CD4-positive, CD25-positive, alpha-beta regulatory T cell (primary cell): ENCODE measurements at regions not wholly inside any gene's neighbourhood (a gene's known extent, or its start where the extent isn't known, plus 50 kb on each side); places are given as distances from the start of the nearest gene placed in this dataset.

Experiments
- ATAC-seq, 2 donors: fragments of 150-1000 bp; cut with Tn5 transposase; one replicate each; pipeline ENCODE4 v1.10.0; 2021; ENCODE audit warnings: low read depth in 2 of 2, moderate number of reproducible peaks in 2 of 2, moderate library complexity in 1 of 2
- DNase-seq, 3 donors: peaks; one replicate each; pipeline versions ENCODE4 v3.0.0 to v3.0.0-alpha.2; 2012 to 2022; ENCODE audit warnings: mixed read lengths in 1 of 3
- H3K27ac ChIP-seq: one replicate; pipeline ENCODE4 v1.7.0; 2013; ENCODE audit warnings: mild to moderate bottlenecking, low read length; ENCODE audit not compliant: insufficient read depth, poor library complexity, severe bottlenecking
- H3K27me3 ChIP-seq: one replicate; pipeline ENCODE4 v1.7.0; 2013; ENCODE audit warnings: low read length; ENCODE audit not compliant: control insufficient read depth, insufficient read depth
- H3K36me3 ChIP-seq: one replicate; pipeline ENCODE4 v1.7.0; 2013; ENCODE audit warnings: mild to moderate bottlenecking, low read length, moderate library complexity; ENCODE audit not compliant: control insufficient read depth, insufficient read depth
- H3K4me1 ChIP-seq: 2 replicates; pipeline ENCODE4 v1.7.0; 2013; ENCODE audit warnings: mild to moderate bottlenecking, low read length; ENCODE audit not compliant: insufficient read depth, control insufficient read depth, poor library complexity, severe bottlenecking
- H3K4me3 ChIP-seq: one replicate; pipeline ENCODE4 v1.7.0; 2013; ENCODE audit warnings: low read depth, mild to moderate bottlenecking, low read length, moderate library complexity
- H3K9me3 ChIP-seq, 2 experiments: 1 replicate in 1 of 2; 2 replicates in 1 of 2; pipeline ENCODE4 v1.7.0; 2013; ENCODE audit warnings: low read length in 2 of 2, mild to moderate bottlenecking in 1 of 2, moderate library complexity in 1 of 2; ENCODE audit not compliant: control insufficient read depth in 2 of 2
- H3K27ac Mint-ChIP-seq, 3 donors: one replicate each; pipeline ENCODE4 v1.8.0; 2020 to 2022; ENCODE audit warnings: mild to moderate bottlenecking in 3 of 3, mixed read lengths in 3 of 3, moderate library complexity in 2 of 3
- H3K27me3 Mint-ChIP-seq: one replicate; pipeline ENCODE4 v1.8.0; 2022; ENCODE audit warnings: mild to moderate bottlenecking, mixed read lengths
- H3K36me3 Mint-ChIP-seq: one replicate; pipeline ENCODE4 v1.8.0; 2020; ENCODE audit warnings: mixed read lengths
- H3K4me1 Mint-ChIP-seq, 4 donors: one replicate each; pipeline ENCODE4 v1.8.0; 2020 to 2022; ENCODE audit warnings: mixed read lengths in 4 of 4, mild to moderate bottlenecking in 1 of 4
- H3K4me3 Mint-ChIP-seq, 4 donors: one replicate each; pipeline ENCODE4 v1.8.0; 2020 to 2022; ENCODE audit warnings: mild to moderate bottlenecking in 4 of 4, mixed read lengths in 4 of 4, moderate library complexity in 3 of 4
- H3K9me3 Mint-ChIP-seq, 7 donors: one replicate each; pipeline ENCODE4 v1.8.0; 2020 to 2022; ENCODE audit warnings: mixed read lengths in 7 of 7, mild to moderate bottlenecking in 3 of 7, moderate library complexity in 2 of 7

GRCh38 chr1:82221721-82222120 is 421.0 kb downstream of the ADGRL2 start:
- no peak overlapping the region for H3K4me3 ChIP-seq
- Mint-ChIP-seq H3K4me3 (no peak overlapping the region), H3K27ac (no peak overlapping the region), H3K36me3 (no peaks in the 10 kb centered on the region), H3K4me1 (no peaks in the 10 kb centered on the region), H3K9me3 (peaks cover 0 to 14% (median 6%) of the 10 kb centered on the region in 7 donors), H3K27me3 (no peaks in the 10 kb centered on the region)
- ATAC-seq (no peak), DNase-seq (no peak)
- H3K27ac ChIP-seq: no peak overlapping the region
- H3K4me1 ChIP-seq: no peaks in the 10 kb centered on the region
- H3K27me3 ChIP-seq: no peaks in the 10 kb centered on the region
- no peaks in the 10 kb centered on the region for H3K36me3 ChIP-seq
- no peaks in the 10 kb centered on the region for H3K9me3 ChIP-seq

- Mint-ChIP-seq H3K27ac (no peak overlapping the region), H3K9me3 (peaks cover 0 to 15% (median 7%) of the 10 kb centered on the region in 7 donors), H3K36me3 (no peaks in the 10 kb centered on the region), H3K27me3 (no peaks in the 10 kb centered on the region), H3K4me3 (no peak overlapping the region), H3K4me1 (no peaks in the 10 kb centered on the region)
- Histone ChIP-seq H3K4me1 (no peaks in the 10 kb centered on the region), H3K9me3 (no peaks in the 10 kb centered on the region), H3K4me3 (no peak overlapping the region), H3K27me3 (no peaks in the 10 kb centered on the region), H3K27ac (no peak overlapping the region), H3K36me3 (no peaks in the 10 kb centered on the region)
- no peak for ATAC-seq
- no peak for DNase-seq
Measured at GRCh38 chr1:82220754-82221153, 420.0 kb downstream of the ADGRL2 start.

- Histone ChIP-seq H3K27ac (no peak overlapping the region), H3K36me3 (no peaks in the 10 kb centered on the region), H3K9me3 (no peaks in the 10 kb centered on the region), H3K27me3 (no peaks in the 10 kb centered on the region), H3K4me3 (no peak overlapping the region), H3K4me1 (no peaks in the 10 kb centered on the region)
- no peaks in the 10 kb centered on the region for H3K27me3 Mint-ChIP-seq
- H3K4me3 Mint-ChIP-seq: no peak overlapping the region
- no peaks in the 10 kb centered on the region for H3K4me1 Mint-ChIP-seq
- peaks cover 0 to 17% (median 7%) of the 10 kb centered on the region in 7 donors for H3K9me3 Mint-ChIP-seq
- no peak for ATAC-seq
- no peak for DNase-seq
- no peaks in the 10 kb centered on the region for H3K36me3 Mint-ChIP-seq
- no peak overlapping the region for H3K27ac Mint-ChIP-seq
Measured at GRCh38 chr1:82219841-82220240, 419.1 kb downstream of the ADGRL2 start.

- no peak overlapping the region for H3K27ac Mint-ChIP-seq
- no peak overlapping the region for H3K4me3 Mint-ChIP-seq
- no peak overlapping the region for H3K4me3 ChIP-seq
- no peaks in the 10 kb centered on the region for H3K4me1 Mint-ChIP-seq
- no peaks in the 10 kb centered on the region for H3K36me3 Mint-ChIP-seq
- no peak overlapping the region for H3K27ac ChIP-seq
- no peak for DNase-seq
- no peaks in the 10 kb centered on the region for H3K4me1 ChIP-seq
- peaks cover 0 to 17% (median 7%) of the 10 kb centered on the region in 7 donors for H3K9me3 Mint-ChIP-seq
- H3K27me3 Mint-ChIP-seq: no peaks in the 10 kb centered on the region
- H3K27me3 ChIP-seq: no peaks in the 10 kb centered on the region
- no peak for ATAC-seq
- no peaks in the 10 kb centered on the region for H3K36me3 ChIP-seq
- H3K9me3 ChIP-seq: no peaks in the 10 kb centered on the region
Measured at GRCh38 chr1:82218846-82219245, 418.1 kb downstream of the ADGRL2 start.

- Histone ChIP-seq H3K4me3 (no peak overlapping the region), H3K27ac (no peak overlapping the region), H3K36me3 (no peaks in the 10 kb centered on the region), H3K27me3 (no peaks in the 10 kb centered on the region), H3K4me1 (no peaks in the 10 kb centered on the region), H3K9me3 (no peaks in the 10 kb centered on the region)
- no peaks in the 10 kb centered on the region for H3K4me1 Mint-ChIP-seq
- no peaks in the 10 kb centered on the region for H3K27me3 Mint-ChIP-seq
- DNase-seq (no peak), ATAC-seq (no peak)
- H3K36me3 Mint-ChIP-seq: no peaks in the 10 kb centered on the region
- no peak overlapping the region for H3K27ac Mint-ChIP-seq
- peaks cover 0 to 15% (median 5%) of the 10 kb centered on the region in 7 donors for H3K9me3 Mint-ChIP-seq
- no peak overlapping the region for H3K4me3 Mint-ChIP-seq
Measured at GRCh38 chr1:82215853-82216175, 415.1 kb downstream of the ADGRL2 start.

- Histone ChIP-seq H3K27ac (no peak overlapping the region), H3K9me3 (no peaks in the 10 kb centered on the region), H3K27me3 (no peaks in the 10 kb centered on the region), H3K36me3 (no peaks in the 10 kb centered on the region), H3K4me1 (no peaks in the 10 kb centered on the region), H3K4me3 (no peak overlapping the region)
- Mint-ChIP-seq H3K27me3 (no peaks in the 10 kb centered on the region), H3K4me1 (no peaks in the 10 kb centered on the region), H3K4me3 (no peak overlapping the region), H3K27ac (no peak overlapping the region), H3K36me3 (no peaks in the 10 kb centered on the region), H3K9me3 (peaks cover 0 to 12% (median 1%) of the 10 kb centered on the region in 7 donors)
- no peak for ATAC-seq
- no peak for DNase-seq
Measured at GRCh38 chr1:82215056-82215852, 414.5 kb downstream of the ADGRL2 start.

GRCh38 chr1:82214606-82215005 is 413.9 kb downstream of the ADGRL2 start:
- no peaks in the 10 kb centered on the region for H3K27me3 ChIP-seq
- no peaks in the 10 kb centered on the region for H3K36me3 ChIP-seq
- DNase-seq: no peak
- Mint-ChIP-seq H3K9me3 (peaks cover 0 to 10% (median 0%) of the 10 kb centered on the region in 7 donors), H3K4me3 (no peak overlapping the region), H3K27ac (no peak overlapping the region), H3K4me1 (no peaks in the 10 kb centered on the region), H3K36me3 (no peaks in the 10 kb centered on the region), H3K27me3 (no peaks in the 10 kb centered on the region)
- H3K9me3 ChIP-seq: no peaks in the 10 kb centered on the region
- H3K4me3 ChIP-seq: no peak overlapping the region
- no peaks in the 10 kb centered on the region for H3K4me1 ChIP-seq
- H3K27ac ChIP-seq: no peak overlapping the region
- no peak for ATAC-seq

- no peaks in the 10 kb centered on the region for H3K27me3 Mint-ChIP-seq
- no peaks in the 10 kb centered on the region for H3K4me1 Mint-ChIP-seq
- no peak for DNase-seq
- H3K36me3 ChIP-seq: no peaks in the 10 kb centered on the region
- ATAC-seq: no peak
- no peaks in the 10 kb centered on the region for H3K4me1 ChIP-seq
- H3K27ac ChIP-seq: no peak overlapping the region
- no peaks in the 10 kb centered on the region for H3K9me3 ChIP-seq
- no peaks in the 10 kb centered on the region for H3K36me3 Mint-ChIP-seq
- no peaks in the 10 kb centered on the region for H3K27me3 ChIP-seq
- peaks cover 0 to 5% (median 0%) of the 10 kb centered on the region in 7 donors for H3K9me3 Mint-ChIP-seq
- no peak overlapping the region for H3K27ac Mint-ChIP-seq
- H3K4me3 Mint-ChIP-seq: no peak overlapping the region
- no peak overlapping the region for H3K4me3 ChIP-seq
Measured at GRCh38 chr1:82197606-82198005, 396.9 kb downstream of the ADGRL2 start.
